IPS-20b (cell line): ENCODE measurements at regions not wholly inside any gene's neighbourhood (a gene's known extent, or its start where the extent isn't known, plus 50 kb on each side); places are given as distances from the start of the nearest gene placed in this dataset.

ENCODE experiments used
- H3K27ac ChIP-seq: one replicate; pipeline ENCODE4 v1.5.1; 2013; ENCODE audit warnings: low read length
- H3K27me3 ChIP-seq: 2 replicates; pipeline ENCODE4 v1.6.1; 2013; ENCODE audit warnings: mild to moderate bottlenecking, low read length, inconsistent platforms; ENCODE audit not compliant: insufficient read depth
- H3K36me3 ChIP-seq: 2 replicates; pipeline ENCODE4 v1.6.1; 2013; ENCODE audit warnings: low read depth, mild to moderate bottlenecking, inconsistent platforms, low read length, moderate library complexity; ENCODE audit not compliant: insufficient read depth
- H3K4me1 ChIP-seq: 2 replicates; pipeline ENCODE4 v1.6.1; 2013; ENCODE audit warnings: mild to moderate bottlenecking, control low read depth, inconsistent platforms, low read length, moderate library complexity; ENCODE audit not compliant: insufficient read depth
- H3K4me3 ChIP-seq: 2 replicates; pipeline ENCODE4 v1.5.1; 2013; ENCODE audit warnings: mild to moderate bottlenecking, low read length, inconsistent platforms
- H3K9ac ChIP-seq: 2 replicates; pipeline ENCODE4 v1.6.1; 2013; ENCODE audit warnings: low read depth, mild to moderate bottlenecking, inconsistent platforms, low read length, moderate library complexity
- H3K9me3 ChIP-seq: 2 replicates; pipeline ENCODE4 v1.6.1; 2013; ENCODE audit warnings: mild to moderate bottlenecking, low read depth, low read length, inconsistent platforms; ENCODE audit not compliant: insufficient read depth

- Histone ChIP-seq H3K9me3 (no peaks in the 10 kb centered on the region), H3K9ac (no peak overlapping the region), H3K27ac (no peak overlapping the region), H3K4me1 (peaks cover 2% of the 10 kb centered on the region; the same call in 1 of the 2 replicates), H3K36me3 (no peaks in the 10 kb centered on the region), H3K4me3 (no peak overlapping the region), H3K27me3 (no peaks in the 10 kb centered on the region)
Observed at GRCh38 chr3:69445024-69445423, 59.1 kb upstream of the FRMD4B start.

GRCh38 chr3:69443457-69443920 is 57.6 kb upstream of the FRMD4B start:
- H3K4me3 ChIP-seq = no peak overlapping the region
- H3K36me3 ChIP-seq = no peaks in the 10 kb centered on the region
- H3K4me1 ChIP-seq = peaks cover 2% of the 10 kb centered on the region; the same call in 1 of the 2 replicates
- no peak overlapping the region for H3K27ac ChIP-seq
- H3K9ac ChIP-seq = no peak overlapping the region
- H3K27me3 ChIP-seq = no peaks in the 10 kb centered on the region
- H3K9me3 ChIP-seq = no peaks in the 10 kb centered on the region

GRCh38 chr3:69442771-69443311 is 57.0 kb upstream of the FRMD4B start:
- no peak overlapping the region for H3K4me3 ChIP-seq
- no peak overlapping the region for H3K9ac ChIP-seq
- H3K9me3 ChIP-seq = no peaks in the 10 kb centered on the region
- peaks cover 2% of the 10 kb centered on the region; the same call in 1 of the 2 replicates for H3K4me1 ChIP-seq
- no peak overlapping the region for H3K27ac ChIP-seq
- H3K36me3 ChIP-seq = no peaks in the 10 kb centered on the region
- no peaks in the 10 kb centered on the region for H3K27me3 ChIP-seq

GRCh38 chr3:69441732-69442131 is 55.8 kb upstream of the FRMD4B start:
- Histone ChIP-seq H3K27me3 (no peaks in the 10 kb centered on the region), H3K4me1 (peaks cover 2% of the 10 kb centered on the region; the same call in 1 of the 2 replicates), H3K27ac (no peak overlapping the region), H3K4me3 (no peak overlapping the region), H3K9ac (no peak overlapping the region), H3K36me3 (no peaks in the 10 kb centered on the region), H3K9me3 (no peaks in the 10 kb centered on the region)

- H3K27ac ChIP-seq = no peak overlapping the region
- no peak overlapping the region for H3K4me3 ChIP-seq
- no peaks in the 10 kb centered on the region for H3K36me3 ChIP-seq
- no peak overlapping the region for H3K9ac ChIP-seq
- H3K9me3 ChIP-seq = no peaks in the 10 kb centered on the region
- H3K4me1 ChIP-seq = peaks cover 2% of the 10 kb centered on the region; the same call in 1 of the 2 replicates
- H3K27me3 ChIP-seq = no peaks in the 10 kb centered on the region
Observed at GRCh38 chr3:69441040-69441439, 55.2 kb upstream of the FRMD4B start.

- Histone ChIP-seq H3K9ac (no peak overlapping the region), H3K36me3 (no peaks in the 10 kb centered on the region), H3K9me3 (no peaks in the 10 kb centered on the region), H3K4me1 (peaks cover 2% of the 10 kb centered on the region; the same call in 1 of the 2 replicates), H3K4me3 (no peak overlapping the region), H3K27ac (no peak overlapping the region), H3K27me3 (no peaks in the 10 kb centered on the region)
Observed at GRCh38 chr3:69439643-69440270, 53.9 kb upstream of the FRMD4B start.

- Histone ChIP-seq H3K4me1 (peaks cover 2% of the 10 kb centered on the region; the same call in 1 of the 2 replicates), H3K27me3 (no peaks in the 10 kb centered on the region), H3K36me3 (no peaks in the 10 kb centered on the region), H3K27ac (no peak overlapping the region), H3K9me3 (no peaks in the 10 kb centered on the region), H3K9ac (no peak overlapping the region), H3K4me3 (no peak overlapping the region)
Observed at GRCh38 chr3:69438476-69438875, 52.6 kb upstream of the FRMD4B start.

- Histone ChIP-seq H3K36me3 (no peaks in the 10 kb centered on the region), H3K27me3 (no peaks in the 10 kb centered on the region), H3K27ac (no peak overlapping the region), H3K4me3 (no peak overlapping the region), H3K9ac (no peak overlapping the region), H3K4me1 (no peaks in the 10 kb centered on the region), H3K9me3 (no peaks in the 10 kb centered on the region)
Observed at GRCh38 chr3:69435274-69436265, 49.7 kb upstream of the FRMD4B start.
